Mammary epithelial cell (primary cell): ENCODE measurements at regions not wholly inside any gene's neighbourhood (a gene's known extent, or its start where the extent isn't known, plus 50 kb on each side); places are given as distances from the start of the nearest gene placed in this dataset.

Source experiments
- EZH2 ChIP-seq: IDR thresholded peaks from 2 replicates; pipeline ENCODE4 v1.6.1; 2012; ENCODE audit warnings: low read length, inconsistent platforms, borderline replicate concordance
- TF ChIP-seq, protein P1 (sequence below), 2 donors: IDR thresholded peaks in 1 of 2; conservative IDR thresholded peaks in 1 of 2; 2 replicates each; pipeline ENCODE4 v1.5.1; 2011 to 2012; ENCODE audit warnings: inconsistent platforms in 2 of 2, low read length in 2 of 2, mild to moderate bottlenecking in 2 of 2, control low read depth in 1 of 2, low read depth in 1 of 2; ENCODE audit not compliant: insufficient read depth in 1 of 2; ENCODE audit errors: extremely low read depth in 1 of 2

- TF ChIP-seq, protein P1, sequence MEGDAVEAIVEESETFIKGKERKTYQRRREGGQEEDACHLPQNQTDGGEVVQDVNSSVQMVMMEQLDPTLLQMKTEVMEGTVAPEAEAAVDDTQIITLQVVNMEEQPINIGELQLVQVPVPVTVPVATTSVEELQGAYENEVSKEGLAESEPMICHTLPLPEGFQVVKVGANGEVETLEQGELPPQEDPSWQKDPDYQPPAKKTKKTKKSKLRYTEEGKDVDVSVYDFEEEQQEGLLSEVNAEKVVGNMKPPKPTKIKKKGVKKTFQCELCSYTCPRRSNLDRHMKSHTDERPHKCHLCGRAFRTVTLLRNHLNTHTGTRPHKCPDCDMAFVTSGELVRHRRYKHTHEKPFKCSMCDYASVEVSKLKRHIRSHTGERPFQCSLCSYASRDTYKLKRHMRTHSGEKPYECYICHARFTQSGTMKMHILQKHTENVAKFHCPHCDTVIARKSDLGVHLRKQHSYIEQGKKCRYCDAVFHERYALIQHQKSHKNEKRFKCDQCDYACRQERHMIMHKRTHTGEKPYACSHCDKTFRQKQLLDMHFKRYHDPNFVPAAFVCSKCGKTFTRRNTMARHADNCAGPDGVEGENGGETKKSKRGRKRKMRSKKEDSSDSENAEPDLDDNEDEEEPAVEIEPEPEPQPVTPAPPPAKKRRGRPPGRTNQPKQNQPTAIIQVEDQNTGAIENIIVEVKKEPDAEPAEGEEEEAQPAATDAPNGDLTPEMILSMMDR (conservative IDR thresholded peaks at IDR 0.05 in 1 of 2, IDR thresholded peaks at IDR 0.05 in 1 of 2; ENCODE audit: extremely low read depth in 1 of 2, insufficient read depth in 1 of 2, low read depth in 1 of 2, low read length in 2 of 2): no peak
- no peak for TF ChIP-seq EZH2
Observed at GRCh38 chr4:1515763-1516162, 109.5 kb upstream of the NKX1-1 start.
